ENCODE measurements at regions not wholly inside any gene's neighbourhood (a gene's known extent, or its start where the extent isn't known, plus 50 kb on each side); places are given as distances from the start of the nearest gene placed in this dataset.

DNA sequence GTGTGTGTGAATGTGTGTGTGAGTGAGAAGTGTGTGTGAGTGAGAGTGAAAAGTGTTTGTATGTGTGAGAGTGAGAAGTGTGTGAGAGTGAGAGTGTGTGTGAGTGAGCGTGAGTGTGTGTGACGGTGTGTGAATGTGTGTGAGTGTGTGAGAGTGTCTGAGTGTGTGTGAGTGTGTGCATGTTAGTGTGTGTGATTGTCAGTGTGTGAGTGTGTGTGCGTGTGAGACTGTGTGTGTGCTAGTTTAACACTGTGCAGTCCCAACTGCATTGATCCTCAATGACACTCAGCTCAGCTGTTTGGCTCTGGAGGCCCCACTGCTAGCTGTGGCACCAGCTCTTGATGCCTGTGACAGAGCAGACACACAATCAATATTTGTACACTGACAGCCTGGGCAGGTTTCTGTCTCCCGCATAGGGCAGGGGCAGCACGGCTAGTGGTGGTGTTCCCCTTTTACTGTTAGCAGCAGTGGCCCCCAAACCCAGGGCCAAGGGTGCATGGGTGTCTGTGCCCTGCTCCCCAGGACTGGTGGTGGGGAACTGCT, 135.0 kb downstream of the INHBB start:
- no peaks in the 10 kb centered on the region for H3K9me3 ChIP-seq (replicated peaks)
- intact Hi-C loops (cut with micrococcal nuclease): no loop called here
- no peaks in the 10 kb centered on the region for H3K4me1 ChIP-seq
- no peak overlapping the region for H3K4me3 ChIP-seq
- no peaks in the 10 kb centered on the region for H3K36me3 ChIP-seq
- TF ChIP-seq, protein P1, sequence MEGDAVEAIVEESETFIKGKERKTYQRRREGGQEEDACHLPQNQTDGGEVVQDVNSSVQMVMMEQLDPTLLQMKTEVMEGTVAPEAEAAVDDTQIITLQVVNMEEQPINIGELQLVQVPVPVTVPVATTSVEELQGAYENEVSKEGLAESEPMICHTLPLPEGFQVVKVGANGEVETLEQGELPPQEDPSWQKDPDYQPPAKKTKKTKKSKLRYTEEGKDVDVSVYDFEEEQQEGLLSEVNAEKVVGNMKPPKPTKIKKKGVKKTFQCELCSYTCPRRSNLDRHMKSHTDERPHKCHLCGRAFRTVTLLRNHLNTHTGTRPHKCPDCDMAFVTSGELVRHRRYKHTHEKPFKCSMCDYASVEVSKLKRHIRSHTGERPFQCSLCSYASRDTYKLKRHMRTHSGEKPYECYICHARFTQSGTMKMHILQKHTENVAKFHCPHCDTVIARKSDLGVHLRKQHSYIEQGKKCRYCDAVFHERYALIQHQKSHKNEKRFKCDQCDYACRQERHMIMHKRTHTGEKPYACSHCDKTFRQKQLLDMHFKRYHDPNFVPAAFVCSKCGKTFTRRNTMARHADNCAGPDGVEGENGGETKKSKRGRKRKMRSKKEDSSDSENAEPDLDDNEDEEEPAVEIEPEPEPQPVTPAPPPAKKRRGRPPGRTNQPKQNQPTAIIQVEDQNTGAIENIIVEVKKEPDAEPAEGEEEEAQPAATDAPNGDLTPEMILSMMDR (IDR thresholded peaks at IDR 0.05; ENCODE audit: borderline replicate concordance): no peak
- no peak overlapping the region for H3K27ac ChIP-seq (replicated peaks)
- H3K27me3 ChIP-seq (ENCODE audit: low read depth): peaks cover 28% of the 10 kb centered on the region
- no peak for DNase-seq

GRCh38 chr2:120481446-120482194, 135.7 kb downstream of the INHBB start:
- Histone ChIP-seq H3K4me3 (no peak overlapping the region), H3K9me3 (replicated peaks) (no peaks in the 10 kb centered on the region), H3K36me3 (no peaks in the 10 kb centered on the region), H3K27me3 (ENCODE audit: low read depth) (peaks cover 30% of the 10 kb centered on the region), H3K27ac (replicated peaks) (no peak overlapping the region), H3K4me1 (no peaks in the 10 kb centered on the region)
- DNase-seq: no peak
- TF ChIP-seq, protein P1 (IDR thresholded peaks at IDR 0.05; ENCODE audit: borderline replicate concordance): no peak
- intact Hi-C loops (cut with micrococcal nuclease): no loop called here

DNA sequence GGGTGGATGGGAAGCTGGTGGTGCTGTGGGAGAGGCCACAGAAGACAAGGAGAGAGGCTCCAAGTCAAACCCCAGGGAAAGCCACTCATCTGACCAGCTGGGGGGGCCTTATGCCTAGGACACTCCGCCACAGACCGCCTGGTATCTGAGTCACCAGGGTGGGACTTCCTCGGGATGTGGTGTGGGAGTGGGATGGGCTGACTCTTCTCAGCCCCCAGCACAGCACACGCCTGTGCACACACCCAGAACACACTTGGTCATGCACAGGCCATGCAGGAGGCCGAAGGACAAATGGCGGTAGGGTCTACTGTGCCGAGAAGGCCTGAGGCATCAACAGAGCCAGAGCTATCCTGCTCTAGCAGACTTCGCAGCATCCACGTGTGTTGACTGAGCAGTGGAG, 136.4 kb downstream of the INHBB start:
- no peak for DNase-seq
- intact Hi-C loops (cut with micrococcal nuclease): no loop called here
- H3K4me1 ChIP-seq: no peaks in the 10 kb centered on the region

GRCh38 chr2:120483355-120483754, 137.4 kb downstream of the INHBB start:
- Histone ChIP-seq H3K27ac (replicated peaks) (no peak overlapping the region), H3K4me3 (no peak overlapping the region), H3K27me3 (ENCODE audit: low read depth) (peaks cover 35% of the 10 kb centered on the region), H3K9me3 (replicated peaks) (no peaks in the 10 kb centered on the region), H3K36me3 (no peaks in the 10 kb centered on the region), H3K4me1 (no peaks in the 10 kb centered on the region)
- TF ChIP-seq, protein P1 (IDR thresholded peaks at IDR 0.05; ENCODE audit: borderline replicate concordance): no peak
- DNase-seq: no peak
- intact Hi-C loops (cut with micrococcal nuclease): no loop called here

More for the DNA sequence above, 136.4 kb downstream of the INHBB start:
- Histone ChIP-seq H3K27me3 (ENCODE audit: low read depth) (peaks cover 31% of the 10 kb centered on the region), H3K27ac (replicated peaks) (no peak overlapping the region), H3K4me3 (no peak overlapping the region), H3K36me3 (no peaks in the 10 kb centered on the region), H3K9me3 (replicated peaks) (no peaks in the 10 kb centered on the region)
- TF ChIP-seq, protein P1 (IDR thresholded peaks at IDR 0.05; ENCODE audit: borderline replicate concordance): no peak

DNA sequence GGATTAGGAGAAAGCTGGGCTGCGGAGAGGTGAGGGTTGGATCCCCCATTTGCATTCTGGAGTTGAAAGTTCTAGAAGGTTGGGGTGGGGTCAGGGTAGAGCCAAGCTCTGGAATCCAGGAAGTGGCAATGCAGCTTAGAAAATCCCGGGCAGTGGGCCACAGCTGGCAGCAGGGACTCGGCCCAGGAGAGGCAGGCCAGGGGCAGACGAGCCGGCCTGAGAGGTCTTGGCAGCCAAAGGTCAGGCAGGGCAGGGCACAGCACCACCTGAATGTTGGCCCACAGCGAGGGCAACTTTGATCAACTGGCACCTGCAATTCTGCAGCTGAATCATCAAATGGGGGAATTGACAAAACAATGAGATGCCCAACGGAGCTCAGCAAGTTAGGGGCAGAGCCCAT, 139.2 kb downstream of the INHBB start:
- TF ChIP-seq, protein P1 (IDR thresholded peaks at IDR 0.05; ENCODE audit: borderline replicate concordance): no peak
- no peaks in the 10 kb centered on the region for H3K36me3 ChIP-seq
- no peak for DNase-seq
- peaks cover 51% of the 10 kb centered on the region for H3K27me3 ChIP-seq (ENCODE audit: low read depth)
- intact Hi-C loops (cut with micrococcal nuclease): no loop called here
- no peaks in the 10 kb centered on the region for H3K4me1 ChIP-seq
- H3K9me3 ChIP-seq (replicated peaks): no peaks in the 10 kb centered on the region
- H3K4me3 ChIP-seq: no peak overlapping the region
- H3K27ac ChIP-seq (replicated peaks): no peak overlapping the region

Data from left ventricle myocardium inferior (tissue), 1 donor.